ENCODE measurements at regions not wholly inside any gene's neighbourhood (a gene's known extent, or its start where the extent isn't known, plus 50 kb on each side); places are given as distances from the start of the nearest gene placed in this dataset.

- no peak for DNase-seq
Observed at GRCh38 chr10:53140506-53140905, 367.9 kb upstream of the MBL2 start.

GRCh38 chr10:53135897-53136253 lies 363.3 kb upstream of the MBL2 start:
- DNase-seq, result no peak

- no peak for DNase-seq
Observed at GRCh38 chr10:53135213-53135896, 362.8 kb upstream of the MBL2 start.

- no peak for DNase-seq
Observed at GRCh38 chr10:53134050-53134449, 361.5 kb upstream of the MBL2 start.

- no peak for DNase-seq
Observed at GRCh38 chr10:53130337-53130736, 357.8 kb upstream of the MBL2 start.

GRCh38 chr10:53127686-53128085 lies 355.1 kb upstream of the MBL2 start:
- no peak for DNase-seq

- DNase-seq, result no peak
Observed at GRCh38 chr10:53123311-53123710, 350.7 kb upstream of the MBL2 start.

- no peak for DNase-seq
Observed at GRCh38 chr10:53122281-53122680, 349.7 kb upstream of the MBL2 start.

GRCh38 chr10:53115660-53116059 lies 343.1 kb upstream of the MBL2 start:
- no peak for DNase-seq

- no peak for DNase-seq
Observed at GRCh38 chr10:53111529-53111928, 338.9 kb upstream of the MBL2 start.

- no peak for DNase-seq
Observed at GRCh38 chr10:53109320-53109719, 336.7 kb upstream of the MBL2 start.

- no peak for DNase-seq
Observed at GRCh38 chr10:53108317-53108934, 335.8 kb upstream of the MBL2 start.

- DNase-seq, result no peak
Observed at GRCh38 chr10:53107711-53108110, 335.1 kb upstream of the MBL2 start.

- no peak for DNase-seq
Observed at GRCh38 chr10:53102424-53102823, 329.8 kb upstream of the MBL2 start.

- no peak for DNase-seq
Observed at GRCh38 chr10:53093878-53094277, 321.3 kb upstream of the MBL2 start.

- no peak for DNase-seq
Observed at GRCh38 chr10:53091574-53091973, 319.0 kb upstream of the MBL2 start.

- no peak for DNase-seq
Observed at GRCh38 chr10:53088961-53089360, 316.4 kb upstream of the MBL2 start.

GRCh38 chr10:53079283-53079682 lies 306.7 kb upstream of the MBL2 start:
- no peak for DNase-seq

- no peak for DNase-seq
Observed at GRCh38 chr10:53076948-53077347, 304.4 kb upstream of the MBL2 start.

GRCh38 chr10:53075469-53075868 lies 302.9 kb upstream of the MBL2 start:
- DNase-seq, result no peak

GRCh38 chr10:53072144-53072543 lies 299.6 kb upstream of the MBL2 start:
- no peak for DNase-seq

- no peak for DNase-seq
Observed at GRCh38 chr10:53071505-53072125, 299.0 kb upstream of the MBL2 start.

- DNase-seq, result no peak
Observed at GRCh38 chr10:53069013-53069412, 296.4 kb upstream of the MBL2 start.

GRCh38 chr10:53064614-53065013 lies 292.0 kb upstream of the MBL2 start:
- DNase-seq, result no peak

- no peak for DNase-seq
Observed at GRCh38 chr10:53063805-53064204, 291.2 kb upstream of the MBL2 start.
